PC-3 (cell line): ENCODE measurements at regions not wholly inside any gene's neighbourhood (a gene's known extent, or its start where the extent isn't known, plus 50 kb on each side); places are given as distances from the start of the nearest gene placed in this dataset.

Experiments used
- ATAC-seq: fragments of 200-7000 bp; cut with Tn5 transposase; 2 replicates; pipeline ENCODE4 v1.9.1; 2020; ENCODE audit warnings: mild to moderate bottlenecking, moderate library complexity
- BruUV-seq: library from RNA; stranded (reverse); fragments of 400-500 nt; replicated peaks from 2 replicates; lab custom pipeline; 2021; lab: Mats Ljungman, UMichigan
- CTCF ChIA-PET: fragments of 300-600 bp; sonication (Branson Sonifier 250); formaldehyde crosslinking; loops from one replicate; lab custom pipeline; 2022; ENCODE audit warnings: antibody characterized with exemption; lab: Charles Lee
- POLR2A ChIA-PET: fragments of 300-600 bp; sonication (Branson Sonifier 250); formaldehyde crosslinking; loops from one replicate; lab custom pipeline; 2022; ENCODE audit warnings: antibody characterized with exemption; ENCODE audit not compliant: unreplicated experiment; lab: Charles Lee
- DNase-seq: peaks from one replicate; pipeline ENCODE4 v3.0.0-alpha.2; 2015
- H2AFZ ChIP-seq: fragments of 300-600 bp; sonication (generic); 2 replicates; pipeline ENCODE4 v1.6.0; 2016; ENCODE audit warnings: antibody characterized with exemption, low read length
- H3F3A ChIP-seq: fragments of 300-600 bp; sonication (generic); one replicate; pipeline ENCODE4 v1.6.0; 2017; ENCODE audit warnings: antibody characterized with exemption, low read length, control low read depth, mild to moderate bottlenecking; ENCODE audit not compliant: unreplicated experiment
- H3K27ac ChIP-seq: fragments of 300-600 bp; sonication (generic); 2 replicates; pipeline ENCODE4 v1.5.1; 2016; ENCODE audit warnings: mild to moderate bottlenecking, low read length
- H3K27me3 ChIP-seq: fragments of 300-600 bp; sonication (generic); 2 replicates; pipeline ENCODE4 v1.6.1; 2016; ENCODE audit warnings: low read length, mixed read lengths
- H3K36me3 ChIP-seq: fragments of 300-600 bp; sonication (generic); 2 replicates; pipeline ENCODE4 v1.6.1; 2016; ENCODE audit warnings: low read depth, mixed run types, low read length, mixed read lengths
- H3K4me1 ChIP-seq: fragments of 300-600 bp; sonication (generic); 2 replicates; pipeline ENCODE4 v1.5.1; 2016; ENCODE audit warnings: low read length; ENCODE audit not compliant: insufficient read depth
- H3K4me2 ChIP-seq: fragments of 300-600 bp; sonication (generic); 2 replicates; pipeline ENCODE4 v1.6.0; 2016; ENCODE audit warnings: low read length
- H3K4me3 ChIP-seq: fragments of 300-600 bp; sonication (generic); 2 replicates; pipeline ENCODE4 v1.5.1; 2016; ENCODE audit warnings: mild to moderate bottlenecking, low read length, mixed read lengths
- H3K79me2 ChIP-seq: fragments of 300-600 bp; sonication (generic); 2 replicates; pipeline ENCODE4 v1.6.1; 2017; ENCODE audit warnings: low read length, mixed read lengths
- H3K9ac ChIP-seq: fragments of 300-600 bp; sonication (generic); 2 replicates; pipeline ENCODE4 v1.6.0; 2016; ENCODE audit warnings: mild to moderate bottlenecking, low read length
- H3K9me2 ChIP-seq: fragments of 300-600 bp; sonication (generic); replicated peaks from 2 replicates; pipeline ENCODE4 v1.6.1; 2016; ENCODE audit warnings: mixed run types, low read length, mixed read lengths
- H3K9me3 ChIP-seq: fragments of 300-600 bp; sonication (generic); 2 replicates; pipeline ENCODE4 v1.6.1; 2016; ENCODE audit warnings: low read length, mixed read lengths
- H4K20me1 ChIP-seq: fragments of 300-600 bp; sonication (generic); 2 replicates; pipeline ENCODE4 v1.6.1; 2016; ENCODE audit warnings: low read length, mixed read lengths
- CTCF ChIP-seq: fragments of 300-600 bp; sonication (generic); conservative IDR thresholded peaks from 2 replicates; pipeline ENCODE4 v1.5.1; 2017; ENCODE audit warnings: antibody characterized with exemption, low read depth, mild to moderate bottlenecking, low read length
- EZH2 ChIP-seq: fragments of 300-600 bp; sonication (generic); IDR thresholded peaks from one replicate; pipeline ENCODE4 v1.6.1; 2017; ENCODE audit warnings: antibody characterized with exemption, mild to moderate bottlenecking, low read length; ENCODE audit not compliant: unreplicated experiment
- EZH2phosphoT487 ChIP-seq: fragments of 300-600 bp; sonication (generic); IDR thresholded peaks from 2 replicates; pipeline ENCODE4 v1.6.1; 2018; ENCODE audit warnings: mild to moderate bottlenecking, antibody characterized with exemption, low read length, borderline replicate concordance
- intact Hi-C: fragments of 100-400 bp; cut with micrococcal nuclease; formaldehyde crosslinking; loops from 2 replicates; pipeline ENCODE4 v1.9.0; 2023

- Histone ChIP-seq H3K4me3 (no peak overlapping the region), H2AFZ (no peak overlapping the region), H3K36me3 (no peaks in the 10 kb centered on the region), H4K20me1 (no peaks in the 10 kb centered on the region), H3K27me3 (no peaks in the 10 kb centered on the region), H3K4me2 (no peak overlapping the region), H3K79me2 (no peaks in the 10 kb centered on the region), H3K27ac (no peak overlapping the region), H3K9ac (no peak overlapping the region), H3K4me1 (no peaks in the 10 kb centered on the region), H3K9me2 (no peaks in the 10 kb centered on the region), H3F3A (no peaks in the 10 kb centered on the region), H3K9me3 (no peaks in the 10 kb centered on the region)
- ATAC-seq (no peak), DNase-seq (no peak)
- no TSS peak for BruUV-seq
- TF ChIP-seq CTCF (no peak), EZH2 (no peak), EZH2phosphoT487 (no peak)
- POLR2A ChIA-PET = no interaction called here
- CTCF ChIA-PET = no interaction called here
- intact Hi-C loops = no loop called here
Observed at GRCh38 chr5:68793993-68794392, 299.8 kb upstream of the SLC30A5 start.

GRCh38 chr5:68795190-68795589, 298.6 kb upstream of the SLC30A5 start:
- TF ChIP-seq EZH2 = no peak
- Histone ChIP-seq H3K4me2 (no peak overlapping the region), H2AFZ (no peak overlapping the region), H4K20me1 (no peaks in the 10 kb centered on the region), H3K4me1 (no peaks in the 10 kb centered on the region), H3K9me2 (no peaks in the 10 kb centered on the region), H3F3A (no peaks in the 10 kb centered on the region), H3K79me2 (no peaks in the 10 kb centered on the region), H3K27ac (no peak overlapping the region), H3K36me3 (no peaks in the 10 kb centered on the region), H3K4me3 (no peak overlapping the region), H3K9ac (no peak overlapping the region), H3K9me3 (no peaks in the 10 kb centered on the region), H3K27me3 (no peaks in the 10 kb centered on the region)
- BruUV-seq = no TSS peak
- no peak for DNase-seq
- ATAC-seq = no peak
- intact Hi-C loops = no loop called here
- POLR2A ChIA-PET = no interaction called here
- CTCF ChIA-PET = no interaction called here

- H3K9ac ChIP-seq = no peak overlapping the region
- H3K36me3 ChIP-seq = no peaks in the 10 kb centered on the region
- H3K27ac ChIP-seq = no peak overlapping the region
- no peaks in the 10 kb centered on the region for H3K9me2 ChIP-seq
- H4K20me1 ChIP-seq = no peaks in the 10 kb centered on the region
- H3K9me3 ChIP-seq = no peaks in the 10 kb centered on the region
- ChIA-PET POLR2A (no interaction called here), CTCF (no interaction called here)
- H3K4me3 ChIP-seq = no peak overlapping the region
- intact Hi-C loops = no loop called here
- no peak for DNase-seq
- H3K27me3 ChIP-seq = no peaks in the 10 kb centered on the region
- no TSS peak for BruUV-seq
- no peaks in the 10 kb centered on the region for H3F3A ChIP-seq
- ATAC-seq = no peak
- H3K4me2 ChIP-seq = no peak overlapping the region
- no peak for TF ChIP-seq EZH2
- no peak for TF ChIP-seq CTCF
- no peak for TF ChIP-seq EZH2phosphoT487
- no peaks in the 10 kb centered on the region for H3K79me2 ChIP-seq
- no peaks in the 10 kb centered on the region for H3K4me1 ChIP-seq
- H2AFZ ChIP-seq = no peak overlapping the region
Observed at GRCh38 chr5:68798877-68799843, 294.7 kb upstream of the SLC30A5 start.
